Activated CD4-positive, alpha-beta T cell treated with anti-CD3 and anti-CD28 coated beads, Interleukin-10, Interleukin-2, amounts not matched to agents 100 ng/mL and 50 ng/mL, durations not matched to agents 16 hours and 8 hours (primary cell): ENCODE measurements at regions not wholly inside any gene's neighbourhood (a gene's known extent, or its start where the extent isn't known, plus 50 kb on each side); places are given as distances from the start of the nearest gene placed in this dataset.

Source experiments
- DNase-seq: peaks from one replicate; pipeline ENCODE4 v3.0.0-alpha.2; 2020

DNA sequence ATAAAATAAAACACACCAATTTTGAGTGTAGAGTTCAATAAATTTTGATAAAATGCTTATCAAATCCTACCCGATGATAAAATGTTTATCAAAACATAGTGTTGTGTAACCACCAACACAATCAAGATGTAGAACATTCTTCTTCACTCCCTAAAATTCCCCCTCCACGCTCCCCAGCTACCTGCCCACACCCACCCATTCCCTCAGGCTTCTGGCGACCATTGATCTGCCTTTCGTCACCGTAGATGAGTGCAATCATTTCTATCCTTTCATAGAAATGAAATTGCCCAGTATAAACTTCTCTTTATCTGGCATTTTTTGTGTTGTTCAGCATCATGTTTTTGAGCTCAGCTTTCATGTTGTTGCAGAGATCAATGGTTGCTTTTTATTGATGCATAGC lies 90.7 kb upstream of the TBX3 start:
- no peak for DNase-seq

- DNase-seq: no peak
Observed at GRCh38 chr12:114774197-114774596, 90.2 kb upstream of the TBX3 start.

DNA sequence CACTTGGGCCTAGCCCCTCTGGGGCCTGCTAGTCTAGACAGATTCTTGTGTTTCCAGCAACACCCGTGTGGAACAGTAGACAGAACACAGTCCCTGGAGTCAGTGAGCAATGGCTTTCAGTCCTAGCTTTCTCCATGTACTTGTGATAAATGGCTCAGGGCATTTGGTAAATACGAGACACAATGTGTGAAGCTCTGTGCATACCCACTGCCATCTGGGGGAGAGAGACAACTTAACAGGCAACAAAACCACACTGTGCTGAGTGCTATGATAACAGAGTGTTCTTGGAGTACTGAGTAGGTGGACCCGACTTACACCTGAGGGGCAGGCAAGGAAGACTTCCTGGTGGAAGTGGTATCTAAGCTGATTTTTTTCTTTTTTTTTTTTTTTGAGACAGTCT lies 86.3 kb upstream of the TBX3 start:
- no peak for DNase-seq

DNA sequence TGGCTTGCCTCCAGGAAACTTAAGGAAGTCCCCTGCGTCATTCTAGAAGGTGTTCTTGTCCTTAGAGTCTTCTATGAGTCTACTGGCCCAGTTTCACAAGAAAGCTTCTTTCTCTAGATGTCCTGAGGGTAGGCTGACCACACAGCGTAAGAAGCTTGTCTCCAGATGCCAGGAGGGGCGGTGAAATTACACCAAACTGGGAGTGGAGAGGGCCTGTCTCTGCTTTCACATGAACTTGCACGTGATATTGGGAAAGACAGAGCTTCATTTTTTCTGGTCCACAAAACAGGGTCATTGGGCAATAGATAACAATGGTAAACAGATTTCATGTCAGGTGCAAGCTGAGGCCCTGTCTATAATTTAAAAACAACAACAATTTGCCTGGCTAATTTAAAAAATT lies 85.7 kb upstream of the TBX3 start:
- DNase-seq: no peak

DNA sequence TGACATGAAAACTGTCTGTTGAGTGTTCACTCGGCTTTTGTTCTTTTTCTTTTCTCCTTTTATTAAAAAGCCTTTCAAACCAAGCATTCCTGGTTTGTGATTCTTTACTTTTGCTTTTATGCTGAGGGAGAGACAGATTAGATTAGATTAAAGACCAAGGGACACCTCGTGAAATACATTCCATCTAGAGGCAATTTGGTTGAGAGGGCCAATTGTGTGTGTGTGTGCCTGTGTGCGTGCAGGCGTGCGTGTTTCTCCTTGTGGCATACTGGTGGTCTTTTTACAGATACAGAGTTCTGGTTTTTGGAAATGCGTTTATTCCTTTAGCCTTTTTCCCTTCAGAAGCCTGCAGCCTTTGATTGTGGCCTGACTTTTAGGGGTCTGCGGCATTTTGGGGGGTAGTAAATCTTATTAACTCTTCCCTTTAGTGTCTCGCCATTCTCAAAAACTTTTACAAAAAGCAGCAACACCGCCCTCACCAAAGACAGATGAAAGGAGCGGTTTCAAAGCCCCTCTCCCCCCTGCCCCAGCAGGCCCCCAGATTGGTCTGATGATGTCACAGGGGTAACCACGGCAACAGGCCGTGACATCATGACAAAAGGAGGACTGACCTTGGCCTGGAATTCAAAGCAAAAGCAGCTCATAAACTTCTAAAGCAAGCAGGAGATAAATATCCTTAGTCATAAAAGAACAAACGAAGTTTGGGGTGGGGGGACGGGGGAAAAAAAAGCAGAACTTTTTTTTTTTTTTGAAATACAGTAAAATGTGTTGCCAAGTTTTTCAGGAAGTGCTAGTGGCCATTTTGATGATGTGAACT lies 84.1 kb upstream of the TBX3 start:
- no peak for DNase-seq

- no peak for DNase-seq
Observed at GRCh38 chr12:114767084-114767760, 83.2 kb upstream of the TBX3 start.

GRCh38 chr12:114765960-114766691 lies 82.2 kb upstream of the TBX3 start:
- no peak for DNase-seq

GRCh38 chr12:114764510-114764909 lies 80.5 kb upstream of the TBX3 start:
- no peak for DNase-seq

GRCh38 chr12:114762490-114763110 lies 78.6 kb upstream of the TBX3 start:
- no peak for DNase-seq

- DNase-seq: no peak
Observed at GRCh38 chr12:114760151-114760877, 76.3 kb upstream of the TBX3 start.

- DNase-seq: no peak
Observed at GRCh38 chr12:114759635-114760034, 75.7 kb upstream of the TBX3 start.

DNA sequence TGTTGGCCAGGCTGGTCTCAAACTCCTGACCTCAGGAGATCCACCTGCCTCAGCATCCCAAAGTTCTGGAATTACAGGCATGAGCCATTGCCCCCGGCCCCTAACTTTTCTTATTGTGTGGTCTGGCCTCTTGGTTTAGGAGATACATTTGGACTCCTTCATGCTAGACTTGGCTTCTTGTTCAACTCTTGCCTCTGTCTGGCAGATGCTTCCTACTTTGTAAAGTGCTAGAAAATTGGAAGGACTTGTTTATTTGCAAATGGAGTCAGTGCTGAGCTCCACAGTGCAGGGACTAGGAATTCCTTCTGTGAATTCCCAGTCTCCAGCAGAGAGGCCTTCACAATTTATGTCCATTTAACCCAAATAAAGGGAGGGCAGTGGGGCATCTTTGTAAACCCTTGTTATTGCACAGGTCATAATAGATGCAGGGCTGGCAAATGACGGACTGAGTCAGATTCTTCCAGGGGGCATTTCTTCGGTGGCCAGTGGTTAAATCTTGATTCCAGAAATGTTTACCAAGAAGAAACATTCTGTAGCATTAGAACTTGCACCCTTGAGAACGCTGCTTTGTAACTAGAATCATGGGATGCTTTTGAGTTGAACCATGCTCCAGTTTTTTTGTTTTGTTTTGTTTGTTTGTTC lies 73.8 kb upstream of the TBX3 start:
- DNase-seq: no peak

DNA sequence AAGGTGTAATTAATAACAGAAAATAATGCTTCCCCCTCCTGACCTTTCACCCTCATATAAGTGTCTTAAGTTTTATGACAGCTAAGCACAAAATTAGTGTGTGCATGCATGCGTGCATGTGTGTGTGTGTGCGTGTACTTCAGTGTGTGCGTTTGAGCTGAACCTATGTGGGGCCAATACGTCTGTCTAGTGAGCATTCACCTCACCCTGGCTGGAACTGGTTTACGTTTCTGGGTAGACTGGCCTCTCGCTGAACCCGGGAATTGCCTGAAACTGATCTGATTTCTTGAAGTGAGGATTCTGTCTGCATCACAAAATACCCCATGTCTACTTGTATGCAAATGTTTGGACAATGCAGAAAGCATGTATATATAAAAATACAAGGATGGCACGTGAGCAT lies 68.2 kb upstream of the TBX3 start:
- DNase-seq: no peak

DNA sequence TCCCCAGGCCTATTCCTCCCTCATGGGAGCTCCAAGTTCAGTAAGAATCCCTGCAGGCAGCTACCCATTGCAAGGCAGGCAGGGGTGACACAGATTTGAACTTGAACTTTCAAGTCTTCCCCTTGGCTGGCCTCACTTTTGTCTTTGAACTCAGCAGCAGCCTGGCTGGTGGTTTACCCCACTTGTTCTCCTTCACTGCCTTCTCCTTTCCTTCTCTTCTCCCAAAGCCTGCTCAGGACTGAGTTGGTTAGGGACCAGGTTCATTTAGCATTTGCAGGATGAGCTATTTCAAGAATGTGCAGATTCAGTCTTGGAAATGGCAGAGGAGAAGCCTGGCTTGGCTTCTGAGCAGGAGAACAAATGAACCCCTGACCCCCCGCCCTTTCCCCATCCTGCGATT lies 67.7 kb upstream of the TBX3 start:
- DNase-seq: no peak

GRCh38 chr12:114750917-114751316 lies 66.9 kb upstream of the TBX3 start:
- DNase-seq: no peak

DNA sequence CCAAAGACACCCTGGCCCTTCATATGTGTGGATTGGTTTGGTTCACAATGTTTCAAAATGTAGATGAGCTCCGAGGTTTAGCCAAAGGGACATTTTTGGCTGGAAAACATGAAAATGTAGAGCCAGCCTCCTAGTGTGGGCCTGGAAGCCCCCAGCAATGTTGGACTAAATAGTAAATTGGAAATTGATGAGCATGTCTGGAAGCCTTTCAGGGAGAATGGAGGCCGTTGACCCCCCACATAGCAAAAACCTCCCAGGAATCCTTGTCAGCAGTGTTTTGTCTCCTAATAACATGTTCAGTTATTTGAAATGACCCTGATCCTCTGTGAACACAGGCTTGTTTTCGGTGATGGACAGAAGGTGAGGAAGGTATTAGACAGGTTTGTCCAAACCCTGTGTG lies 65.1 kb upstream of the TBX3 start:
- no peak for DNase-seq

DNA sequence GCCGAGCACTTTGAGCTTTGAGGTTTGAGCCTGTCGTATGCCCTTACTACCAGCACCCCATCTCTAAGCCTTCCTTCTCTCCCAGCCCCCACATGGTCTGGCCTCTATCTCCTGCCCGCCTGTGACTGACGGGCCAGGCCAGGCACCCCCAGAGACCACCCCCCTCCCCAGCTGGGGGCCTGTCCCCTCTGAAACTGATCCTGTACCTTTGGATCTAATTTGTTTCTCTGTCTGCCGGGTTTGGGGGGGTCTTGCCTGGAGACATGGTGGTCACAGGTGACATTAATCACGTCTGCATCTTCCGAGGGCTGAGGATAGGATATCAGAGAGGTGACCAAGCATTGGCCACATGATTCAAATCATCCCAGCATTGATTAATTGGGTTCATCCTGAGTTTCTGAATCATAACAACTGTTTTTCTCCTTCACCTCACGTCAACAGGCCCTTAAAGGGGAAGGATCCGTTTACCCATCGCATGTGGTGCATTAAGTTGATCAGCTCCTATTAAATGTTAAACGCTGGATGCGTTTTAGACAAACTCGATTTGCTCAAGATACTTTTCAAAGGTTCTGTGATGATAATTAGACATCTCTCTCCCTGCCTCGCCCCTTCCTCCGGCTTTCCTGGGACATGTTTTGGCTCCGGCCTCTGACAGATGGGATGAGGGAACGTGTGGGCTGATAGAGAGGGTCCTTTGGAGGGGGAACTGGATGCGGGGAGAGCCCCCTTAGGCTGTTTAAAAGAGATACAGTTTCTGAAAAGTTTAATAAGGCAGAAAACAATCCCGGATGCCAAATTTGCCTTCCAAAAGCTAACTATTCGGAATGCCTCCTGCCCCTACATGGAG lies 63.3 kb upstream of the TBX3 start:
- DNase-seq: no peak

GRCh38 chr12:114746297-114747011 lies 62.5 kb upstream of the TBX3 start:
- no peak for DNase-seq

GRCh38 chr12:114744691-114745090 lies 60.7 kb upstream of the TBX3 start:
- DNase-seq: no peak

GRCh38 chr12:114744285-114744684 lies 60.3 kb upstream of the TBX3 start:
- DNase-seq: no peak

DNA sequence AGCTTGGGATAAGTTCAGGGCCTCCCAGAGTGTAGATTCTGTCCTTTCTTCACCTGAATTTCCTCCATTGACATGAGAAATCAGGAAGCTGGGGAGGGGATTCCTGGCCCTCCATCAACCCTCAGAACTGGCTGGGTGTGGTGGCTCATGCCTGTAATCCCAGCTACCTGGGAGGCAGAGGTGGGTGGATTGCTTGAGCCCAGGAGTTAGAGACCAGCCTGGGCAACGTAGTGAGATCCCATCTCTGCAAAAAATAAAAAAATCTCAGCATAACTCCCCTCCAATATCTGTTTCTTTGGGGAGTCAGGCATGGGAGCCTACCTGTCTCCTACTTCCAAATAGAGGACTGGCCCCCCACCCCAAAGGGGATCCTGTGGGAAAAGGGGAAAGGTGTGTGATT lies 59.8 kb upstream of the TBX3 start:
- DNase-seq: no peak
